ENCODE measurements at regions not wholly inside any gene's neighbourhood (a gene's known extent, or its start where the extent isn't known, plus 50 kb on each side); places are given as distances from the start of the nearest gene placed in this dataset.

DNA sequence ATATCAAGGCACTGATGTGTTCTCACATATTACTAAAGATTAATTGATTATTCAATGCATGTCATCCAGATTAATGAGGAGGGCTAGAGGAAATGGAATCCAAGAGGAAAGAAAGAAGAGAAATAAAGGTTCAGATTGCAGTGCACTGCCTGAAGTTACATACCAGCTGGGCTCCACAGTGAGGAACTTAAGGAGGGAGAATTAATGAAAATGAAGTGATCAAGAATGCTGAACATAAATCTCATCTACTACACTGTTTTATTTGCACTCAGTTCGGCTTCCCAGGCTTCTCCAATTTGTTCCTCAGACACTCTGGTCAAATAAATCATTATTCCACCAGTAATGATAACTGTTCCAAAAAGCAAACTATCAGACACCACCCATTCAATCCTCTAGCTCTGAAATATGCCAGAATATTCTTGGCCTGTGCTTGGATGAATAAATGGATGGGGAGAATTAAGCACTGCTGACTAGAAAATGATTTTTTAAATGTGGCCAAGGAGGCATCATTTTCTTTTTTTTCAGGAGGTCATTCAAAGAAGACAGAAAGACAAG, 88.6 kb upstream of the FBN2 start:
- H3K4me1 Mint-ChIP-seq, result peaks cover 7% of the 10 kb centered on the region
- H3K36me3 Mint-ChIP-seq (ENCODE audit: low read depth), result no peaks in the 10 kb centered on the region
- H3K4me3 Mint-ChIP-seq, result no peak overlapping the region
- H3K27me3 Mint-ChIP-seq (ENCODE audit: low read depth, poor library complexity), result no peaks in the 10 kb centered on the region
- no peak for DNase-seq
- no peak overlapping the region for H3K27ac Mint-ChIP-seq
- TF ChIP-seq, protein P1, sequence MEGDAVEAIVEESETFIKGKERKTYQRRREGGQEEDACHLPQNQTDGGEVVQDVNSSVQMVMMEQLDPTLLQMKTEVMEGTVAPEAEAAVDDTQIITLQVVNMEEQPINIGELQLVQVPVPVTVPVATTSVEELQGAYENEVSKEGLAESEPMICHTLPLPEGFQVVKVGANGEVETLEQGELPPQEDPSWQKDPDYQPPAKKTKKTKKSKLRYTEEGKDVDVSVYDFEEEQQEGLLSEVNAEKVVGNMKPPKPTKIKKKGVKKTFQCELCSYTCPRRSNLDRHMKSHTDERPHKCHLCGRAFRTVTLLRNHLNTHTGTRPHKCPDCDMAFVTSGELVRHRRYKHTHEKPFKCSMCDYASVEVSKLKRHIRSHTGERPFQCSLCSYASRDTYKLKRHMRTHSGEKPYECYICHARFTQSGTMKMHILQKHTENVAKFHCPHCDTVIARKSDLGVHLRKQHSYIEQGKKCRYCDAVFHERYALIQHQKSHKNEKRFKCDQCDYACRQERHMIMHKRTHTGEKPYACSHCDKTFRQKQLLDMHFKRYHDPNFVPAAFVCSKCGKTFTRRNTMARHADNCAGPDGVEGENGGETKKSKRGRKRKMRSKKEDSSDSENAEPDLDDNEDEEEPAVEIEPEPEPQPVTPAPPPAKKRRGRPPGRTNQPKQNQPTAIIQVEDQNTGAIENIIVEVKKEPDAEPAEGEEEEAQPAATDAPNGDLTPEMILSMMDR (IDR thresholded peaks at IDR 0.05), result no peak
- no peaks in the 10 kb centered on the region for H3K9me3 Mint-ChIP-seq

DNA sequence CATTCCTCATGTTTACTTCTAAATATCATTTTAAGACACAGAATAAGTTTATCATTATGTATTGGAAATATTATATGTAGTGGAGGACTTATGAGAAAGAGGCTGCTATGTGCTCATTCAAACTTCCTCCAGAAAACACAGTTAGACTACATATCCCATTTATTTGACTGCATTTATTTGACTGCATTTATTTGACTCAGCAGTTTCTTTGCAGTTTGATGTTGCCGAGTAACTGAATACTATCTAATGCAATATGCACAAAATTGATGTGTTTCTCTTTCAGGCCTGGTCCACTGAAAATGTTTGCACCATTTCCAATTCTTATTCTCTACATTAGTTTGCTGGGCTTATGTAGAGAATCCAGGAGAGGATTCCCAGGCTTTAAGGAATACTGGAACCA, 89.9 kb upstream of the FBN2 start:
- TF ChIP-seq, protein P1 (IDR thresholded peaks at IDR 0.05), result no peak
- H3K4me1 Mint-ChIP-seq, result peaks cover 7% of the 10 kb centered on the region

DNA sequence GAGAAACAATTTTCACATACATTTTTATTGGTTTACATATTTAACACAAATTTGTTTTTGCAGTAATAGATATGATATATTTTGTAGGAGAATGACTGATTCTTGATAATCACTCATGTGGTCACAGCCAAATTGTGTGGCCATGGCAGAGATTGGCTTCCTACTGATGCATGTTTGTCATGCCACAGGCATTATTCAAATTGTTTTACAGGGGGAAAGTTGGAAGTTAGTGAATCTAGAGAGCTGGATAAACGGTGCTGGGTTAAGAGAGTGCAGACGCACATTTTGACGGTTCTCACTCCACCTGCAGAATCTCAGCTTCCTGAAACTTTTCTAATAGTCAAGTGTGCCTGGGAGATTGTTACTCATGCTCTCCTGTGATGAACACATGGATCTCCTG, 91.1 kb upstream of the FBN2 start:
- no peak for DNase-seq
- TF ChIP-seq, protein P1 (IDR thresholded peaks at IDR 0.05), result no peak
- no peaks in the 10 kb centered on the region for H3K27me3 Mint-ChIP-seq (ENCODE audit: low read depth, poor library complexity)
- no peaks in the 10 kb centered on the region for H3K9me3 Mint-ChIP-seq
- H3K27ac Mint-ChIP-seq, result no peak overlapping the region
- H3K4me1 Mint-ChIP-seq, result peaks cover 7% of the 10 kb centered on the region
- H3K36me3 Mint-ChIP-seq (ENCODE audit: low read depth), result no peaks in the 10 kb centered on the region
- H3K4me3 Mint-ChIP-seq, result no peak overlapping the region

More for the DNA sequence above, 89.9 kb upstream of the FBN2 start:
- DNase-seq, result no peak
- Mint-ChIP-seq H3K4me3 (no peak overlapping the region), H3K27ac (no peak overlapping the region), H3K27me3 (ENCODE audit: low read depth, poor library complexity) (no peaks in the 10 kb centered on the region), H3K9me3 (no peaks in the 10 kb centered on the region), H3K36me3 (ENCODE audit: low read depth) (no peaks in the 10 kb centered on the region)

DNA sequence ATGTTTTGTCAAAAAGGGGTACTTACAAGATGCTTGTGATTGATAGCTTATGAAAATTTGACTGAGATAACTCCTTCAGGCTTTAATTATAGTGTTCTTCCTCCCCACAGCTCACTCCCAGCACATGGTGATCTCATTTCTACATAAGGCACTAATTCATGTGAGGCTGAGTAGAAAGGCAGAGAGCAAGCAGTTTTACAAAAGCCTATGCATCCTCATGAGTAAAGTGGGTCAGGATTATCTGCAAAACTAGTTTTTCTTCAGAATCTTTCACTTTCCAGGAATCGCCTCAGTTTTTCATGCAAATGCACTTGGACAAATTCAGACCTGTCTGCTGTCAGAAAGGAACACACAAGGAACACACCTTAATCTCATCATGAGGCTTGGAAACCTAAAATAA, 92.1 kb upstream of the FBN2 start:
- Mint-ChIP-seq H3K36me3 (ENCODE audit: low read depth) (no peaks in the 10 kb centered on the region), H3K9me3 (no peaks in the 10 kb centered on the region), H3K27me3 (ENCODE audit: low read depth, poor library complexity) (no peaks in the 10 kb centered on the region), H3K4me1 (peaks cover 7% of the 10 kb centered on the region), H3K4me3 (no peak overlapping the region), H3K27ac (no peak overlapping the region)
- DNase-seq, result no peak
- TF ChIP-seq, protein P1 (IDR thresholded peaks at IDR 0.05), result no peak

DNA sequence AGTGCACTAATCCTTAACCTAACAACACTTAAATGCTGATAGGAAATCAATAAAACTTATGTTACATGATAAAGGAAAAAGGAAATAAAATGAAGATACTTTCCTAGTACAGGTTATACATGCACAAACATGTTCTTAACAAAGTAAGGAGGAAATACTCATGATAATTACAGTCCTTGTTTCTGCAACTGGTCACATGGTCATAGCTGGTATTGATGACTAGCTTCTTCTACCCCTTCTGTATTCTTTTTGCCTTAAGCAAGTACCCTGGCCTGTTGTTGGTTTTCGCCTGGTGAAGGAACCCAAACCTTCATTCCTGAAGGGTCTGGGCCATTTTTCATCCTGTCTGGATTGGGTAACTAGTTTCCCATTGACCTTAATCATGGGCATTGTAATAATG, 93.7 kb upstream of the FBN2 start:
- TF ChIP-seq, protein P1 (IDR thresholded peaks at IDR 0.05), result no peak
- H3K4me1 Mint-ChIP-seq, result peaks cover 1% of the 10 kb centered on the region

DNA sequence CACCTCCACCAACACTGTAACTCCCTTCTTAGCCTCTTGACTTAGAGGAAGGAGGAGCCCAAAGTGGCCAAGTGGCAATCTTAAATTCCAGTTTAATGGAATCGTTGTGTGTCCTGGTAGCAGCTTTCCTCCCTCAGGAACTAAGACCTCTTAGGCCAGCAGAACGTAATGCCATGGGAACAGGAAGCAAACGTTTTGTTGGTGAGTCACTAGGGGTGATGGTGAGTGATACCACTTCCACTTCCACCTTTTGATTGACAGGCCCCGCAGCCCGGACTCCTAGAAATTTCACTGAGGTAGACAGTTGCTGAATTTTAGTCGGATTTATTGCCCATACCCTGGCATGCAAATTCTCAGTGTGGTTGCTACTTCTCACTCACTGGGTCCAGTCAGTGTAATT, 94.2 kb upstream of the FBN2 start:
- no peaks in the 10 kb centered on the region for H3K27me3 Mint-ChIP-seq (ENCODE audit: low read depth, poor library complexity)
- H3K27ac Mint-ChIP-seq, result no peak overlapping the region
- H3K36me3 Mint-ChIP-seq (ENCODE audit: low read depth), result no peaks in the 10 kb centered on the region
- H3K4me1 Mint-ChIP-seq, result no peaks in the 10 kb centered on the region
- H3K9me3 Mint-ChIP-seq, result no peaks in the 10 kb centered on the region
- H3K4me3 Mint-ChIP-seq, result no peak overlapping the region
- no peak for DNase-seq
- TF ChIP-seq, protein P1 (IDR thresholded peaks at IDR 0.05), result no peak

More for the DNA sequence above, 93.7 kb upstream of the FBN2 start:
- DNase-seq, result no peak
- Mint-ChIP-seq H3K4me3 (no peak overlapping the region), H3K27me3 (ENCODE audit: low read depth, poor library complexity) (no peaks in the 10 kb centered on the region), H3K27ac (no peak overlapping the region), H3K9me3 (no peaks in the 10 kb centered on the region), H3K36me3 (ENCODE audit: low read depth) (no peaks in the 10 kb centered on the region)
